H1 (cell line): ENCODE measurements at regions not wholly inside any gene's neighbourhood (a gene's known extent, or its start where the extent isn't known, plus 50 kb on each side); places are given as distances from the start of the nearest gene placed in this dataset.

Source experiments
- NRF1 ChIP-seq: IDR thresholded peaks from 2 replicates; pipeline ENCODE4 v1.6.1; 2011; ENCODE audit warnings: mild to moderate bottlenecking, low read depth, low read length, improper control_type of control experiment
- RNF2 ChIP-seq: fragments of 200-900, 300-1000 bp; sonication (generic); IDR thresholded peaks from 2 replicates; pipeline ENCODE4 v1.7.1; 2016; ENCODE audit warnings: borderline replicate concordance, low read depth, mild to moderate bottlenecking, antibody characterized with exemption, low read length; ENCODE audit not compliant: poor library complexity, severe bottlenecking; ENCODE audit errors: missing control alignments
- SIX5 ChIP-seq: IDR thresholded peaks from 2 replicates; pipeline ENCODE4 v1.6.1; 2011; ENCODE audit warnings: mild to moderate bottlenecking, low read depth, low read length
- SUZ12 ChIP-seq: fragments of 200-600 bp; sonication (generic); IDR thresholded peaks from 2 replicates; pipeline ENCODE4 v1.6.1; 2012; ENCODE audit warnings: mild to moderate bottlenecking, inconsistent platforms, low read length, moderate library complexity, mixed read lengths
- YY1 ChIP-seq: IDR thresholded peaks from 2 replicates; pipeline ENCODE4 v1.6.1; 2011; ENCODE audit warnings: low read depth, mild to moderate bottlenecking, low read length
- ZNF274 ChIP-seq: IDR thresholded peaks from 2 replicates; pipeline ENCODE4 v1.7.0; 2012; ENCODE audit warnings: low read length, borderline replicate concordance; ENCODE audit errors: extremely low read depth

- no peak for TF ChIP-seq RNF2
- TF ChIP-seq ZNF274: no peak
- no peak for TF ChIP-seq SIX5
- TF ChIP-seq NRF1: no peak
- no peak for TF ChIP-seq YY1
- no peak for TF ChIP-seq SUZ12
These were observed 129.3 kb upstream of the MED13 start (continued) for GRCh38 chr17:62194401-62194800.
